Tibial nerve (tissue), 4 donors: ENCODE measurements at regions not wholly inside any gene's neighbourhood (a gene's known extent, or its start where the extent isn't known, plus 50 kb on each side); places are given as distances from the start of the nearest gene placed in this dataset.
A peak's percentile ranks its signal among the peaks of the same experiment; 100 is the strongest.

ENCODE experiments used
- DNase-seq, 2 donors: peaks; one replicate each; pipeline ENCODE4 v3.0.0-alpha.2; 2019; ENCODE audit warnings: low spot score in 2 of 2
- H3K27ac ChIP-seq, 4 donors: fragments of 200-600 bp; sonication (generic) in 3 of 4; one replicate each; pipeline ENCODE4 v1.5.1; 2017 to 2019; ENCODE audit warnings: mild to moderate bottlenecking in 1 of 4
- H3K27me3 ChIP-seq, 2 donors: fragments of 200-600 bp; sonication (generic) in 1 of 2; one replicate each; pipeline versions ENCODE4 v1.5.1 to v1.6.0; 2017 to 2019
- H3K36me3 ChIP-seq, 3 donors: fragments of 200-600 bp; sonication (generic); one replicate each; pipeline ENCODE4 v1.5.1; 2018 to 2019
- H3K4me1 ChIP-seq, 4 donors: fragments of 200-600 bp; sonication (generic) in 3 of 4; one replicate each; pipeline ENCODE4 v1.5.1; 2017 to 2019
- H3K4me3 ChIP-seq, 4 donors: fragments of 200-600 bp; sonication (generic) in 3 of 4; one replicate each; pipeline ENCODE4 v1.5.1; 2017 to 2019; ENCODE audit warnings: mild to moderate bottlenecking in 1 of 4, moderate library complexity in 1 of 4
- H3K9me3 ChIP-seq, 4 donors: fragments of 200-600 bp; sonication (generic) in 3 of 4; one replicate each; pipeline ENCODE4 v1.5.1; 2017 to 2019
- CTCF ChIP-seq, 5 experiments: fragments of 200-600 bp in 3 of 5; fragments of 450-650 bp in 2 of 5; sonication (generic) in 3 of 5; IDR thresholded peaks; one replicate each; pipeline ENCODE4 v1.5.1; 2016 to 2019; ENCODE audit warnings: antibody characterized with exemption in 5 of 5, mild to moderate bottlenecking in 3 of 5, moderate library complexity in 2 of 5
- EP300 ChIP-seq, 2 donors: sonication (generic); formaldehyde crosslinking; IDR thresholded peaks; one replicate each; pipeline ENCODE4 v1.6.1; 2017; ENCODE audit warnings: antibody characterized with exemption in 2 of 2, mild to moderate bottlenecking in 1 of 2
- POLR2A ChIP-seq, 2 donors: fragments of 450-650 bp; IDR thresholded peaks; one replicate each; pipeline ENCODE4 v1.6.1; 2017; ENCODE audit warnings: antibody characterized with exemption in 2 of 2, mild to moderate bottlenecking in 2 of 2, moderate library complexity in 2 of 2
- WGBS, 2 donors: methylation state at CpG; one replicate each; pipeline ENCODE4 v1.1.5; 2018; 5-methylcytosine and 5-hydroxymethylcytosine counted together

GRCh38 chr3:27880969-27881892 is 159.1 kb upstream of the EOMES start:
- Histone ChIP-seq H3K4me1 (peaks cover 0 to 5% (median 0%) of the 10 kb centered on the region in 4 donors), H3K27ac (no peak overlapping the region), H3K27me3 (no peaks in the 10 kb centered on the region), H3K4me3 (peak overlapping the region in 1 of 4 donors; percentile 20), H3K9me3 (no peaks in the 10 kb centered on the region), H3K36me3 (no peaks in the 10 kb centered on the region)
- no peak for TF ChIP-seq EP300 (IDR thresholded peaks at IDR 0.05)
- TF ChIP-seq POLR2A (IDR thresholded peaks at IDR 0.05) = no peak
- TF ChIP-seq CTCF (IDR thresholded peaks at IDR 0.05) = no peak
- 63 to 65% methylated on average over 7 of the region's 7 CpGs for WGBS, 2 donors
- no peak for DNase-seq

- Histone ChIP-seq H3K36me3 (no peaks in the 10 kb centered on the region), H3K27ac (no peak overlapping the region), H3K9me3 (no peaks in the 10 kb centered on the region), H3K4me3 (no peak overlapping the region), H3K4me1 (peaks cover 0 to 5% (median 0%) of the 10 kb centered on the region in 4 donors), H3K27me3 (no peaks in the 10 kb centered on the region)
- 62 to 65% methylated on average over 1 of the region's 1 CpG for WGBS, 2 donors
- DNase-seq = no peak
- no peak for TF ChIP-seq POLR2A (IDR thresholded peaks at IDR 0.05)
- no peak for TF ChIP-seq EP300 (IDR thresholded peaks at IDR 0.05)
- TF ChIP-seq CTCF (IDR thresholded peaks at IDR 0.05) = no peak
These were observed 161.1 kb upstream of the EOMES start for GRCh38 chr3:27883266-27883665.

DNA sequence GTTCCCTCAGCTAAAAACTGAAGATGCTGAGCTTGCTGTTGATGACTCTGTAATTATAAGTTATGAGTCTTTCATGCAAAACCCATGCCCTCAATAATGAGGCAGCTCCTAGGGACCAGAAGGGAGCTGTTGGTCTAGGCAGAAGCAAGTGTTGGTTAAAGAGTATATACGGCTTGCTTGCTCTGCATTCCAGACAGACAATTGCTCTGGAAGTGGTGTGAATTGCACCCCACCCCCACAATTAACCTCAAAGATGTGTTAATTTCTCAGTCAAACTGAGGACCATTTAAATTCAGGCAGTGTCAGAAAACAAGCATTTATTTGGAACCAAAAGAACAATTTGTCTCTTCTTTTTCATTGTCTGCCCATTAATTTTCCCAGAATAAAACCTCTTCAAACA is 163.5 kb upstream of the EOMES start:
- Histone ChIP-seq H3K36me3 (no peaks in the 10 kb centered on the region), H3K27ac (no peak overlapping the region), H3K4me1 (peaks cover 0 to 5% (median 0%) of the 10 kb centered on the region in 4 donors), H3K9me3 (no peaks in the 10 kb centered on the region), H3K27me3 (no peaks in the 10 kb centered on the region), H3K4me3 (no peak overlapping the region)
- no peak for TF ChIP-seq CTCF (IDR thresholded peaks at IDR 0.05)
- no peak for TF ChIP-seq EP300 (IDR thresholded peaks at IDR 0.05)
- TF ChIP-seq POLR2A (IDR thresholded peaks at IDR 0.05) = no peak
- DNase-seq = no peak
- WGBS, 2 donors = 9 to 15% methylated on average over 1 of the region's 1 CpG

DNA sequence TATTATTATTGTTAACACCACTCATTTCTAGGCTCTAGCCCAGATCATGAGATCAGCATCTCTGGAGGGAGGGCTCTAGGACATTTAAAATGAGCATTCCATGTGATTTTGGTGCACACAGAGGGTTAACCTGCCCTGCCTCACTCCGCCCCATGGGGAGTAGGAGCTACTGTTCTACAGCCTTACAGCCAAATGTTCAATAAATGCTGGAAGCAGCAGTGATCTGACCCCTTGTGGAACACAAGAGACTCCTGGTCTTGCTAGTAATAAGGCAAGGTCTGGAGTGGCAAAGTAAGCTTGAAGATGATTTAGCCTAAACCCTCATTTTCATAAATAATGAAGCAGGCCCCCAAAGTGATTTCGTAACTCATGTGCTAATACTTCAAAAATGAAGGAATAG is 166.4 kb upstream of the EOMES start:
- Histone ChIP-seq H3K27ac (no peak overlapping the region), H3K36me3 (no peaks in the 10 kb centered on the region), H3K9me3 (peaks cover 0 to 11% (median 0%) of the 10 kb centered on the region in 4 donors), H3K27me3 (no peaks in the 10 kb centered on the region), H3K4me1 (no peaks in the 10 kb centered on the region), H3K4me3 (no peak overlapping the region)
- no peak for DNase-seq
- WGBS, 2 donors = 48 to 54% methylated on average over 2 of the region's 2 CpGs
- no peak for TF ChIP-seq POLR2A (IDR thresholded peaks at IDR 0.05)

GRCh38 chr3:27889745-27890144 is 167.6 kb upstream of the EOMES start:
- no peak for TF ChIP-seq POLR2A (IDR thresholded peaks at IDR 0.05)
- TF ChIP-seq CTCF (IDR thresholded peaks at IDR 0.05) = no peak
- TF ChIP-seq EP300 (IDR thresholded peaks at IDR 0.05) = no peak

More at GRCh38 chr3:27889745-27890144, 167.6 kb upstream of the EOMES start:
- 89% methylated on average over 4 of the region's 4 CpGs for WGBS, 2 donors
- Histone ChIP-seq H3K4me1 (no peaks in the 10 kb centered on the region), H3K27me3 (no peaks in the 10 kb centered on the region), H3K36me3 (no peaks in the 10 kb centered on the region), H3K9me3 (peaks cover 0 to 11% (median 0%) of the 10 kb centered on the region in 4 donors), H3K27ac (no peak overlapping the region), H3K4me3 (no peak overlapping the region)
- no peak for DNase-seq
